ENCODE measurements at regions not wholly inside any gene's neighbourhood (a gene's known extent, or its start where the extent isn't known, plus 50 kb on each side); places are given as distances from the start of the nearest gene placed in this dataset.

DNA sequence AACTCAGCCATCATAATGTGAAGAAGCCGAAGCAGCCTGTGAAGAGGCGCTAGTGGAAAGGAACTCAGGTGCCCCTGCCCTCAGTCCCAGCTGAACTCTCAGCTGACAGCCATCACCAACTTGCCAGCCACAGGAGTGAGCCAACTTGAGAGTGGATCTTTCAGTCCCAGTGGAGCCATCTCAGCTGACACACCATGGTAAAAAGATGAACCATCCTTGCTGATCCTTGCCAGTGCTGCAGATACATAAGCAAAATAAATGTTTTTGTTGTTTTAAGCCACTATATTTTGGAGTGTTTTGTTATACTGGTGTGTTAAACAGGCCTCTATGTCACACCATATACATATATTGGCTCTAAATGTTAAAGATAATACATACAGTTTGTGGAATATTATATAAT is 195.8 kb upstream of the SPRED2 start:
- Histone ChIP-seq H3K9me3 (no peaks in the 10 kb centered on the region; the same call in 1 of the 2 replicates), H3K27me3 (ENCODE audit: low read depth) (no peaks in the 10 kb centered on the region), H3K4me1 (no peaks in the 10 kb centered on the region), H3K36me3 (replicated peaks) (no peaks in the 10 kb centered on the region), H3K4me3 (no peak overlapping the region)
- in situ Hi-C loops (cut with MboI; ENCODE audit: low sequenced_read_pairs), result loop anchor here (25.0 kb wide), 2 partner anchors 809 to 934 kb away; partner anchors contain the start of gene MEIS1
- no peak for DNase-seq (ENCODE audit: low spot score in 2 of 2)

DNA sequence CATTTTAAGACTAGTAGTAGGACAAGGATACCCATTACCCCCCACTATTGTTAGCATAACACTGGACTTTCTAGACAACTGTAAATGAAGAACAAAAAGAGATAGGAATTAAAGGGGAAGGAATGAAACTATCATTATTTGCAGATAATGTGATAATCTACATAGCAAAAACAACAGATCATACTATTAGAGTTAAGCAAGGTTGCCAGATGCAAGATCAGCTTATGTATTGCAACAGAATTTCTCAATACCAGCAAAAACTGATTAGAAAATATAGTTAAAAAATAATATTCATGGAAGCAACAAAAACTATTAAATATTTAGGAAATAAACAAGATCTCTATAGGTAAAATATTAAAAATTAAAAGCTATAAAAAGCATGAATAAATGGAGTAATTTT is 194.4 kb upstream of the SPRED2 start:
- H3K36me3 ChIP-seq (replicated peaks), result no peaks in the 10 kb centered on the region
- no peak for DNase-seq (ENCODE audit: low spot score in 2 of 2)
- H3K9me3 ChIP-seq, result no peaks in the 10 kb centered on the region; the same call in 1 of the 2 replicates
- no peaks in the 10 kb centered on the region for H3K4me1 ChIP-seq
- in situ Hi-C loops (cut with MboI; ENCODE audit: low sequenced_read_pairs), result loop anchor here (25.0 kb wide), 2 partner anchors 810 to 935 kb away; partner anchors contain the start of gene MEIS1
- no peaks in the 10 kb centered on the region for H3K27me3 ChIP-seq (ENCODE audit: low read depth)
- H3K4me3 ChIP-seq, result no peak overlapping the region

DNA sequence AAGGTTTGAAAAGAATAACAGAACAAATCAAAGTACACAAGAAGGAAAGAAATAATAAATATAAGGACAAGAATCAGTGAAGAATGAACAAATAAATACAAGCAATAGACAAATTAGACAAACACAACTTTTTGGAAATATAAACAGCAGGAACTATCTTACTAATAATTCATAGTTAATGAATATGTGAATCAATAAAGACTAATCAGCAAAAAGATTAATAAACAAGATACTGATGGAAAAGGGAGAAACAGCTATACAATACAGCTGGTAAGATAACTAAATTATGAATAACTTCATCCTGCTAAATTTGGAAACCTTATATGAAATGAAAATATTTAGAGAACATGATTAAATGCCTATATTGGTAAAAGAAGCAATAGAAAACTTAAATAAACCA is 193.6 kb upstream of the SPRED2 start:
- in situ Hi-C loops (cut with MboI; ENCODE audit: low sequenced_read_pairs), result loop anchor here (25.0 kb wide), 2 partner anchors 811 to 936 kb away; partner anchors contain the start of gene MEIS1
- H3K36me3 ChIP-seq (replicated peaks), result no peaks in the 10 kb centered on the region
- no peaks in the 10 kb centered on the region for H3K27me3 ChIP-seq (ENCODE audit: low read depth)
- H3K4me1 ChIP-seq, result no peaks in the 10 kb centered on the region
- no peak for DNase-seq (ENCODE audit: low spot score in 2 of 2)
- H3K4me3 ChIP-seq, result no peak overlapping the region
- H3K9me3 ChIP-seq, result no peaks in the 10 kb centered on the region; the same call in 1 of the 2 replicates

DNA sequence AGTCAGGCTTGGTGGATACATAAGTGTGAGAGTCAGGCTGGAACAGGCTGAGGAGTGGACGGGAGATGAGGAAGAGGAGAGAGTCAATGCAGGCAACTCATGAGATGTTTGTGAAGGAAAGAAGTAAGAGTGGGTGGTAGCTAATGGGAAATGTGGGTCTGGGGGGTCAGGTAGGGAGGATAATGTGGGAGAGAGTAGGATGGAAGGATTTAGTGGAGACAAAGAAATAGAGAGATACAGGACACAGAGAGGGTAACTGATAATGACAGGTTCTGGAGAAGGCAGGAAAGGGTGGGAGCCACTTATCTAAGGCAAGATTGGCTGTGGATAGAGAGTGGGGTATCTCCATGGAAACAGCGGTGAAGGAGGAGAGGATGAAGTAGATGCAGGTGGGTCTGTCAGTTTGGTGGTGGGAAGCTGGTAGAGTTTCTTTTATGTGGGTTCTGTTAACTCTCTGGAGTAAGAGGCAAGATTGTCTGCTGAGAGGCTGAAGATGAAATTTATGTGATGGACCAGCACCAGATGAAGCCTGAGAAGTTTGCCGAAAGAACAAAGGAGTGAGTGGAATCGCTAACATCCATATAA is 190.6 kb upstream of the SPRED2 start:
- Histone ChIP-seq H3K4me1 (peaks cover 7% of the 10 kb centered on the region), H3K4me3 (no peak overlapping the region), H3K9me3 (no peaks in the 10 kb centered on the region), H3K36me3 (replicated peaks) (no peaks in the 10 kb centered on the region), H3K27me3 (ENCODE audit: low read depth) (no peaks in the 10 kb centered on the region)
- in situ Hi-C loops (cut with MboI; ENCODE audit: low sequenced_read_pairs), result no loop called here
- DNase-seq (ENCODE audit: low spot score in 2 of 2), result no peak

DNA sequence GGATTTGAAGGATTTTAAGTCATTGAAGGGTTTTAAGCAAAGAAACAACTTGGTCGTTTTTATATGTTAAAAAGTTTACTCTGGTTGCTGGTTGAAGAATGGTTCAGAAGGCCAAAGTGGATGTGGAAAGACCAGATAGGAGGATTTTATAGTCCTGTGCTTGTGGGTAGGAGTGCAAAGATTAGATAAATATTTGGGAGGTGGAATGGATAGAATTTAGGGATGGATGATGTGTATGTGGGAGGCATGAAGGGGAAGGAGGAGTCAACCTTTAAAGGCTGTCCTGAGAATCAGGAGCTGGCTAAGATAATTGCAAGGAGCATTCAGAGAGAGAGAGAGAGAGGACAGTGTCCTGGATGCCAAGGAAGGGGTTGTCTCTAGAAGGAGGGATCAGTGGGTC is 190.1 kb upstream of the SPRED2 start:
- no peaks in the 10 kb centered on the region for H3K36me3 ChIP-seq (replicated peaks)
- no peaks in the 10 kb centered on the region for H3K27me3 ChIP-seq (ENCODE audit: low read depth)
- no peaks in the 10 kb centered on the region for H3K9me3 ChIP-seq
- H3K4me1 ChIP-seq, result peaks cover 12% of the 10 kb centered on the region
- DNase-seq (ENCODE audit: low spot score in 2 of 2), result no peak
- in situ Hi-C loops (cut with MboI; ENCODE audit: low sequenced_read_pairs), result no loop called here
- no peak overlapping the region for H3K4me3 ChIP-seq

DNA sequence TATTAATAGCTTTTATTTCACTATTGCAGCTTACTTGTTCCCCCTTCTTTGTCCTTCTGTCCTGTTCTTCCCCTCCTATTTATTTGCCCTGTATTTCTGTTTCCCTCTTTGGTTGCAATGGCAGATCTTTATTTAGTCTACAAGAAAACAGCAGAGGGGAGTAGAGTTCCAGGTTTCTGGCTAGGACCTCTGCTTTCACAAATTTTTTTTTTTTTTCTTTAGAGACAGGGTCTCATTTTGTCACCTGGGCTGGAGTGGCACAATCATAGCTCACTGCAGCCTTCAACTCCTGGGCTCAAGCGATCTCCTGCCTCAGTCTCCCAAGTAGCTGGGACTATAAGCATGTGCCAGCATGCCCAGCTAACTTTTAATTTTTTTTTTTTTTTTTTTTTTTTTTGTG is 188.1 kb upstream of the SPRED2 start:
- Histone ChIP-seq H3K4me1 (peaks cover 12% of the 10 kb centered on the region), H3K9me3 (no peaks in the 10 kb centered on the region), H3K4me3 (no peak overlapping the region), H3K27me3 (ENCODE audit: low read depth) (no peaks in the 10 kb centered on the region), H3K36me3 (replicated peaks) (no peaks in the 10 kb centered on the region)
- in situ Hi-C loops (cut with MboI; ENCODE audit: low sequenced_read_pairs), result no loop called here
- no peak for DNase-seq (ENCODE audit: low spot score in 2 of 2)

DNA sequence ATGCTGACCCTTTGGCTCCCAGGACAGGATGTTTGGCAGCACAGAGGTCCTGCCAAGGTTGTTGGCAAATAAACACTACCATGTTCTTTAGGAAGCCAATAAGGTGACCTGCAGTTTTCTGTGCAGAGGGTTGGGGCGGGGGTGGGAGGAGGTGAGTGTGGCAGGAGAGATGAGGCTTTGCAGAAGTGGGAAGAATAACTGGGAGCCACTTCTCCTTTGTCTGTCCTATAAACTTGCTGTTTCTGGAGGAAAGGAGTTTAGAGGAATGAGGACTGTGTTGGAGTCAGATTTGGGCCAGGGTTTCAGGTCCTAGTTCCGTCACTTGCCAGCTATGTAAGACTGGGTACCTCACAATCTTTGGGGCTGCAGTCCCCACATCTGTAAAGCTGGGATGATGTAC is 187.6 kb upstream of the SPRED2 start:
- Histone ChIP-seq H3K9me3 (no peaks in the 10 kb centered on the region), H3K4me3 (no peak overlapping the region), H3K4me1 (peaks cover 12% of the 10 kb centered on the region), H3K36me3 (replicated peaks) (no peaks in the 10 kb centered on the region), H3K27me3 (ENCODE audit: low read depth) (no peaks in the 10 kb centered on the region)
- DNase-seq (ENCODE audit: low spot score in 2 of 2), result no peak
- in situ Hi-C loops (cut with MboI; ENCODE audit: low sequenced_read_pairs), result no loop called here

DNA sequence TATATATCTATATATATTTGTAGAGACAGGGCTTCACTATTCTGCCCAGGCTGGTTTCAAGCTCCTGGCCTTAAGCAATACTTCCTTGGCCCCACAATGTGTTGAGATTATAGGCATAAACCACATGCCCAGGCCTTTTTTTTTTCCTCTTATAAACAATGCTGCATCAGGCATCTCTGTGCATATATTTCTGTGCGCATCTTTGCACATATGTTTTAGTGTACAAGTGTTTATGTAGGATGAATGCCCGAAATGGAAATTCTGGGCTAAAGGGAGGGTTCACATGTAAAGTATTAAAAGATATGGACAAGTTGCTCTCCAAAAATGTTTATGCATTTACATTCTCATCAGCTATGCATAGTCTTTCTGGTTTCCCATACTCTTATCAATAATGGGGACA is 183.2 kb upstream of the SPRED2 start:
- in situ Hi-C loops (cut with MboI; ENCODE audit: low sequenced_read_pairs), result no loop called here
- Histone ChIP-seq H3K4me1 (peaks cover 34% of the 10 kb centered on the region), H3K36me3 (replicated peaks) (no peaks in the 10 kb centered on the region), H3K27me3 (ENCODE audit: low read depth) (no peaks in the 10 kb centered on the region), H3K4me3 (no peak overlapping the region), H3K9me3 (no peaks in the 10 kb centered on the region)
- no peak for DNase-seq (ENCODE audit: low spot score in 2 of 2)

DNA sequence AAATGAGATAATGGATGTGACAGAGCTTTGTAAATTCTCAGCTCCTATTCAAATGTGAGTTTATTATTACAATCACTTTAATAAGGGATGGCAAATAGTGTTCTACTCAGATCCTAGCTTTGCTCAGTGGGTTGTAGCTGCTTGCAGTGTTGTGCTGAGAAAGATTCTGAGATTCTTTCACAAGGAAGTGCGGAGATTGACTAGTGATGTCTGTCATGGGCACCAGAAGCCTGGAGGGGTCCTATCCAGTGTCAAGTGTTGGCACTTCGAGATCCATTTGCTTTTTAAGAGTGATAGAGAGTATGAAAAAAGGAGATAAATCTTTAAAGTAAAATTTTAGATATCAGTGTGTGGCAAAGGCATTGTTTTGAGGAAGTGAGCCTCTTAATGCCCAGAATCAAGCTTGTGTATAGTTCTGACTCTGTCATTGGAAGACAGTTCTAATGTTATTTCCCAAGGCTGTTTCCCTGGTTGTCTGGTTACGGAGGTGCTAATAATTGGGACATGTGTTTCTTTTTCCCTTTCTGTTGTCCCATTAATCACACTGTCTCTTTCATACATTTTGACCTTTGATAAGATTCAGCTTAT is 181.7 kb upstream of the SPRED2 start:
- no peaks in the 10 kb centered on the region for H3K27me3 ChIP-seq (ENCODE audit: low read depth)
- no peaks in the 10 kb centered on the region for H3K9me3 ChIP-seq
- in situ Hi-C loops (cut with MboI; ENCODE audit: low sequenced_read_pairs), result no loop called here
- no peak for DNase-seq (ENCODE audit: low spot score in 2 of 2)
- H3K36me3 ChIP-seq (replicated peaks), result no peaks in the 10 kb centered on the region
- peaks cover 36% of the 10 kb centered on the region for H3K4me1 ChIP-seq
- H3K4me3 ChIP-seq, result no peak overlapping the region

DNA sequence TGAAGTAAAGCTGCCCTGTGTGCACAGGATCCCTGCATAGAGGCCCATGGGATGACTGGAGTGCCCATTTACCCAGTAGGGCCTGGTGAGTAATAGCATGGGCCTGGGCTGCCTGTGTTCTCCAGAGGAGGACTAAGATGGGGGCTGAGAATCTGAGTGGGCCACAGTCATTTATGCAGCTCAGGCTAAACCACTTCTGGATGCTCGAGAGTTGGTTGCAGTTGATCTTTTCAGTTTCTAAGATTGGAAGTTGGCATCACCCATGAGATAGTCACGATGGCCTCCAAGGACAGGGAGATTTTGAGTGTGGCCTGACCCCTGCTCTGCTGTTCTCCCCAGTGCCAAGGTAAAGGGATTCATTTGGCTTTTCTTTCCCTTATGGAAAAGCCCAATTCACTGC is 179.1 kb upstream of the SPRED2 start:
- Histone ChIP-seq H3K4me3 (no peak overlapping the region), H3K36me3 (replicated peaks) (no peaks in the 10 kb centered on the region), H3K4me1 (peaks cover 42% of the 10 kb centered on the region), H3K9me3 (no peaks in the 10 kb centered on the region), H3K27me3 (ENCODE audit: low read depth) (no peaks in the 10 kb centered on the region)
- in situ Hi-C loops (cut with MboI; ENCODE audit: low sequenced_read_pairs), result no loop called here
- no peak for DNase-seq (ENCODE audit: low spot score in 2 of 2)

DNA sequence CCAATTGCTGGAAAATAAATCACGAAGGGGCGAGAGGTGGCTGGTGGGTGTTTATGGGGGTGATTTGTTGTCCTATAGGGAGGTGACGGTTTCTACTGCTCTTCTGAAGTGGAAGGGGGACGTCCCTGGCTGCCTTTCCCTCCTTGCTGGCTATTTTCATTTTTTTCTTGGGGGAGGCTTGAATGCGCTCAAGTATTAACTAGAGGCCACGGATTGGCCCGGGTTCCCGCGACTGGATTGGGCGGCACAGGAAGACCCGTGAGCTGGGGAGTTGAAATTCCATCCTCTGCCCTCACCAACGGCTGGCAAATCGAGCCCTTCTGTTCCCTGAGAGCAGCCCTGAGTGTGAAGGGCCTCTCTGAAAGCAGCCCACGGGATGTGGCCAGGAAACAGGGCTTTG is 176.5 kb upstream of the SPRED2 start:
- no peak for DNase-seq (ENCODE audit: low spot score in 2 of 2)
- Histone ChIP-seq H3K36me3 (replicated peaks) (no peaks in the 10 kb centered on the region), H3K4me1 (peaks cover 42% of the 10 kb centered on the region), H3K9me3 (no peaks in the 10 kb centered on the region), H3K4me3 (no peak overlapping the region), H3K27me3 (ENCODE audit: low read depth) (no peaks in the 10 kb centered on the region)
- in situ Hi-C loops (cut with MboI; ENCODE audit: low sequenced_read_pairs), result no loop called here

DNA sequence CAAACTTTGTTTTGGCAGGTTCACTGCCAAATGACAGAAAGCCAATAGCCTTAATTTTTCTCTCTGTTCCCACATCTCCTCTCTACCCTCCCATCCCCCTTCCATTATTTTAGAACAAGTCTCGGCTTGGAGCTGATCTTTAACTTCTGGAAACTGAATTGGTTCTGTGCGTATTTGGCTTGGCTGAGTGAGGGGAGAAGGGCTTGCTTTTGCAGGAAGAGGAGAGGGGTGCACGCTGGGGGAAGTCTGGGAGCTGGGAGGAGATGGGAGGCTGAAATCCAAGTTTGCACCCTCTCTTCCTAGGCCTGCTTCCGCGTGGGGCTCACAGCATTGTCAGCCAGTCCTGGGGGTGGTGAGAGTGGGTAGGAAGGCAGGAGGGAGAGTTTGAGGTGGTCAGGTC is 176.1 kb upstream of the SPRED2 start:
- Histone ChIP-seq H3K4me1 (peaks cover 37% of the 10 kb centered on the region), H3K36me3 (replicated peaks) (no peaks in the 10 kb centered on the region), H3K4me3 (no peak overlapping the region), H3K27me3 (ENCODE audit: low read depth) (no peaks in the 10 kb centered on the region), H3K9me3 (no peaks in the 10 kb centered on the region)
- no peak for DNase-seq (ENCODE audit: low spot score in 2 of 2)
- in situ Hi-C loops (cut with MboI; ENCODE audit: low sequenced_read_pairs), result no loop called here

DNA sequence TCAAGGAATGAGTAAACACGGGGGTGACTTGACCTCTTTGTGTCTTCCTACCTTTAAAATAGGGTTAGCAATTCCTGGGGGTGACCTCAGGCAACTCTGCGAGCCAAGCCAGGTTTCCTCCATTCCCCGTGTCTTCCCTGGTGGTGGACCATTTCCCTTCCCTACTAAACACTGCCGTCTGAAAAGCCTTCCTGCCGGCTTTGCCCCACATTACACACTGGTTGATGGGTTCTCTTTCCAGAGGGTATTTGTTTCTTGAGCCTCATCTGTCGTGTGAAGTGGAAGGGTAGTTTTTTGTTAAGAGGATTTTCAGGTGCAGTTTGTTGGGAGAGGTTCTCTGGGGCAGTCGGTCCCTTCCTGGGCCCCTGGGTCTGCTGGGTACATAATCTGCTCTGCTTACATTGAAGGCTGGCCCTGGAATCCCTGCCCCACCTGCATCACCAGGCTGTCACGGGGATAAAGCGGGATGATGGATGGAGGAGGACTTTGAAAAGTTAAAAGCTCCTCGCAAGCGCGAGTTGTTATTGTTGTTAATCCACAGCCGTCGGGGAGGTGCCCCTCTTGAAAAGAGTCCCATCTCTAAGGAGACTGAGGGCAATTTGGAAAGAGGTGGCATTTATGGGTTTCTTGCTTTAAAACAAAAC is 175.4 kb upstream of the SPRED2 start:
- no peak overlapping the region for H3K4me3 ChIP-seq
- no peaks in the 10 kb centered on the region for H3K9me3 ChIP-seq
- peaks cover 31% of the 10 kb centered on the region for H3K4me1 ChIP-seq
- H3K36me3 ChIP-seq (replicated peaks), result no peaks in the 10 kb centered on the region
- H3K27me3 ChIP-seq (ENCODE audit: low read depth), result no peaks in the 10 kb centered on the region
- peak; percentile 83 to 86 for DNase-seq (ENCODE audit: low spot score in 2 of 2)
- in situ Hi-C loops (cut with MboI; ENCODE audit: low sequenced_read_pairs), result no loop called here

DNA sequence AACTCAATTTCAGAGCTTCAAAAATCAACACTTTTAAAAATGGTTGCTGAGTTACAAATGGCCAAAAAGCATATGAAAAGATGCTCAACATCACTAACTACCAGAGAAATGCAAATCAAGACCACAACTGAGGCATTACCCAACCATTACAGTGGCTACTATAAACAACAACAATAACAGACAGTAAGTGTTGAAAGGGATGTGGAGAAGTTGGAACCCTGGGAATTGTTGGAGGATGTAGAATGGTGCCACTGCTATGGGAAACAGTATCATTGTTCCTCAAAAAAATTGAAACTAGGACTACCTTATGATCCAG is 173.3 kb upstream of the SPRED2 start:
- Histone ChIP-seq H3K4me3 (no peak overlapping the region), H3K4me1 (peaks cover 20% of the 10 kb centered on the region), H3K36me3 (replicated peaks) (no peaks in the 10 kb centered on the region), H3K9me3 (no peaks in the 10 kb centered on the region), H3K27me3 (ENCODE audit: low read depth) (no peaks in the 10 kb centered on the region)
- DNase-seq (ENCODE audit: low spot score in 2 of 2), result no peak
- in situ Hi-C loops (cut with MboI; ENCODE audit: low sequenced_read_pairs), result no loop called here
